AG04450 (cell line): ENCODE measurements at regions not wholly inside any gene's neighbourhood (a gene's known extent, or its start where the extent isn't known, plus 50 kb on each side); places are given as distances from the start of the nearest gene placed in this dataset.

Source experiments
- CTCF ChIA-PET: fragments of 300-600, 350-600 bp; formaldehyde crosslinking; extraction: SDS; loops from one replicate; lab custom pipeline; 2022; ENCODE audit warnings: antibody characterized with exemption, inconsistent platforms; lab: Charles Lee
- POLR2A ChIA-PET: fragments of 350-600 bp; formaldehyde crosslinking; extraction: SDS; loops from one replicate; lab custom pipeline; 2021; ENCODE audit warnings: antibody characterized with exemption, inconsistent platforms; lab: Yijun Ruan, JAX
- DNase-seq: peaks from one replicate; pipeline ENCODE4 v3.0.0-alpha.2; 2011; ENCODE audit warnings: low read depth, low spot score
- H3K27ac ChIP-seq: one replicate; pipeline ENCODE4 v1.5.1; 2012; ENCODE audit warnings: low read depth, low read length, control low read depth
- H3K27me3 ChIP-seq: one replicate; pipeline ENCODE4 v1.6.0; 2012; ENCODE audit warnings: low read length; ENCODE audit not compliant: control insufficient read depth, insufficient read depth
- H3K4me3 ChIP-seq: 2 replicates; pipeline ENCODE4 v1.5.1; 2011; ENCODE audit warnings: mild to moderate bottlenecking, low read depth, low read length, control low read depth
- H3K9me3 ChIP-seq: 2 replicates; pipeline ENCODE4 v1.5.1; 2012; ENCODE audit warnings: low read length; ENCODE audit not compliant: control insufficient read depth, insufficient read depth
- CTCF ChIP-seq: IDR thresholded peaks from 2 replicates; pipeline ENCODE4 v1.5.1; 2011; ENCODE audit warnings: low read depth, low read length, control low read depth, inconsistent platforms

DNA sequence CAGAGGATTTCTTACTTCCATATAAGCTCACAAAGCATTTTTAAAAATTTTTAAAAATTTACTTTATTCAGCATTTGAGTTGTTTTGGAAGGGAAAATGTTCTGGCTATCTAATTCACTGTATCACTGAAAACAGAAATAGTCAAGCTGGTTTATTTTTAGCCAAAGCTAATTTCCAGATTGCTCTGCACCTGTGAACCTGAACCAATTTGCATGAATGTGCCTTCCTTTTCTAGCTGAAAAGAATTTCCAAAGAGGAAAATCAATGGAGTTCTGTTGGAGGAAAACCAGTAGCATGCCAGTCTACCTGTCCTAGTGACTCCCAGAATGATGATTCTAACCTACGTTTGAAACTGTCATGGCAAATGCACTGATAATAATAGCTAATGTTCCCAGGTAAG is 134.2 kb upstream of the LIPC start:
- Histone ChIP-seq H3K27me3 (peaks cover 2% of the 10 kb centered on the region), H3K9me3 (no peaks in the 10 kb centered on the region), H3K27ac (no peak overlapping the region), H3K4me3 (no peak overlapping the region)
- DNase-seq = no peak
- ChIA-PET CTCF (no interaction called here), POLR2A (no interaction called here)
- no peak for TF ChIP-seq CTCF

DNA sequence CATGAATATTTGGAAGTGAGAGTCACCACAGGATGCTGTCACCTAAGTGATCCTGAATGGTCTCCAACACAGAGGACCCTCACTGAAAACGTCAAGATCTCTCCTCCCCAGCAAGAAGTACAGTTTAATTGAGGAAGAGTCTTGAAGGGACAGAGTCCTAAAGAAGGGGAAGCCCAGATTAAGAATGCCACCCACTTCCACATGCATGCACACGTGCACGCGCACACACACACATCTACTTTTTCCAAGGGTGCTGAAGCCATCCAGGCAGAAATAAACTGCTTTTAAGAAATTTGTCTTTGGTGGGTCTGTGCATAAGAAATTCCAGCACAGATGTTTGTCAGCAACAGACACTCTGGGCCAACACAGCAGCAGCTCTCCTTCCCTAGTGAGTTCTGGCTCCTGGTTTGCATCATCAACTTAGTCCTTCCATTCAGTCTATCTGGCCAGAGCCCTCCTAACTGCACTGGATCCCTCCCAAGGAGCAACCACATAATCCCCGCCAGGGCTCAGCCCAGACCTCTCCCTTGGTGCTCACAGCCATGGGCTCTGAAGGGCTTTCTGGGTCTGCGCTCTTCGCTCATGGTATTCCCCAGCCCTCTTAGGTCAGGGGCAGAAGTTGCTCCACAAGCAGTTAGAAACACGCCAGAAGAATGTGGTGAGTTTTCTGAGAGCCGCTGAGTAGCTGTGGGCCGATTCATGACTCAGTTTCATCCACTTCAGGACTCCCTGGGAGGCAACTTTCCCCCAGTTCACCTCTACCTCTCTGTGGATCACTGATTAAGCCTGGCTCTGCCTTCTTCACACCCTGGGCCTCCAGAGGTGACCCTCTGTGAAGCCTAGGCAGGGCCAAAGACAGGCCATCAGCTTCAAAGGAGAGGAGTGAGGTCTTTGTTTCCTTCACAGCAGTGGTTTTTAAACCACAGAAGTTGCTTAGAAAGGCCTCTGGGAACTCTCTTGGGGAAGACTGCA is 132.6 kb upstream of the LIPC start:
- Histone ChIP-seq H3K9me3 (no peaks in the 10 kb centered on the region), H3K27me3 (peaks cover 2% of the 10 kb centered on the region)
- no peak for DNase-seq

DNA sequence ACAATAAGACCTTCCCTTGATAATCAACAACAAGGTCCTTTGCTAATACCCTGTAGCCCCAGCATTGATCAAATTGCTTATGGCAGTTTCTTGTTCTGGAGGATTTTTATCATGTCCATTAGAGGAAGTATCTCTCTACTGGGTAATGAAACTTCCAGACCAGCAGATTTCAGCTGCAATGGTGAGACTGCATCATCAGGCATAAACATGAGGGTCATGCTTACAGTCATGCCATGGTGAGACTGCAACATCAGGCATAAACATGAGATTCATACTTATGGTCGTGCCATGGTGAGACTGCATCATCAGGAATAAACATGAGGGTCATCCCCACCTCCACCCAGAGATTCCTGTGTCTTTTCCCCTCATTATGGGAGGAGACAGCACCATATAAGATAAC is 129.0 kb upstream of the LIPC start:
- no peak for TF ChIP-seq CTCF
- POLR2A ChIA-PET = no interaction called here
- H3K9me3 ChIP-seq = no peaks in the 10 kb centered on the region; the same call in 1 of the 2 replicates
- H3K4me3 ChIP-seq = no peak overlapping the region
- H3K27ac ChIP-seq = no peak overlapping the region
- DNase-seq = no peak
- CTCF ChIA-PET = interaction anchor here (0.5 kb wide), 1 partner anchor 34 kb away, joined by 5 read pairs; no protein-coding TSS in a partner anchor
- H3K27me3 ChIP-seq = no peaks in the 10 kb centered on the region

More for the DNA sequence above, 132.6 kb upstream of the LIPC start:
- CTCF ChIA-PET = no interaction called here
- Histone ChIP-seq H3K4me3 (no peak overlapping the region), H3K27ac (no peak overlapping the region)
- POLR2A ChIA-PET = interaction anchor here (2.0 kb wide), 1 partner anchor 33 kb away, joined by 4 read pairs; no protein-coding TSS in a partner anchor
- no peak for TF ChIP-seq CTCF

- H3K9me3 ChIP-seq = no peaks in the 10 kb centered on the region; the same call in 1 of the 2 replicates
- ChIA-PET POLR2A (no interaction called here), CTCF (interaction anchor here (0.5 kb wide), 1 partner anchor 34 kb away, joined by 5 read pairs; no protein-coding TSS in a partner anchor)
- no peak overlapping the region for H3K4me3 ChIP-seq
- no peaks in the 10 kb centered on the region for H3K27me3 ChIP-seq
- no peak overlapping the region for H3K27ac ChIP-seq
- DNase-seq = no peak
- no peak for TF ChIP-seq CTCF
Observed at GRCh38 chr15:58303236-58303635, 128.6 kb upstream of the LIPC start.
